ENCODE measurements at regions not wholly inside any gene's neighbourhood (a gene's known extent, or its start where the extent isn't known, plus 50 kb on each side); places are given as distances from the start of the nearest gene placed in this dataset.

- TF ChIP-seq CTCF (IDR thresholded peaks at IDR 0.05; ENCODE audit: unreplicated experiment) = no peak
- Mint-ChIP-seq H3K27ac (ENCODE audit: unreplicated experiment) (peak overlapping the region; percentile 70), H3K4me1 (ENCODE audit: unreplicated experiment) (peaks cover 25% of the 10 kb centered on the region), H3K27me3 (ENCODE audit: unreplicated experiment) (peaks cover 11% of the 10 kb centered on the region), H3K4me3 (ENCODE audit: unreplicated experiment) (no peak overlapping the region), H3K36me3 (ENCODE audit: low read depth, unreplicated experiment) (peaks cover 4% of the 10 kb centered on the region), H3K9me3 (ENCODE audit: unreplicated experiment) (no peaks in the 10 kb centered on the region)
- no peak for DNase-seq (ENCODE audit: low spot score)
Measured at GRCh38 chr16:86990451-86990850, 326.7 kb downstream of the C16orf95 start.

DNA sequence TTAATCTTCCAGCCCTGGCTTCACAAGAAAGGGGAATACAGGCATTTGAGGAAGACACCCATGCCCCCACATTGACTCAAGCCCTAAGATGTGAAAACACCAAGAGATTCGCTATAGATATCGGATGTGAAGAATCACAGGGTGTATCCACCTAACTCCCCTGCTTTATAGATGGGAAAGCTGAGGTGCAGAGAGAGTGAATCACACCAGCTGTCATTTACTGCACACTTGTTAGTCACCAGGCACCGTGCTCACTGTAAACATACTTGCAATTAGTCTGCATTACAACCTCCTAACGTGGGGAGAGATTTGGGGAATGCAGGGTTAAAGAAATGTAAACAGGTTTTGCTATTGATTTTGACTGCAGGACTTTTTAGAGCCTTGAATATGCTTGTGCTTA, 325.5 kb downstream of the C16orf95 start:
- TF ChIP-seq CTCF (IDR thresholded peaks at IDR 0.05; ENCODE audit: unreplicated experiment) = no peak
- H3K36me3 Mint-ChIP-seq (ENCODE audit: low read depth, unreplicated experiment) = peaks cover 4% of the 10 kb centered on the region
- no peak overlapping the region for H3K4me3 Mint-ChIP-seq (ENCODE audit: unreplicated experiment)
- DNase-seq (ENCODE audit: low spot score) = no peak
- no peaks in the 10 kb centered on the region for H3K9me3 Mint-ChIP-seq (ENCODE audit: unreplicated experiment)
- peaks cover 11% of the 10 kb centered on the region for H3K27me3 Mint-ChIP-seq (ENCODE audit: unreplicated experiment)
- peaks cover 25% of the 10 kb centered on the region for H3K4me1 Mint-ChIP-seq (ENCODE audit: unreplicated experiment)
- H3K27ac Mint-ChIP-seq (ENCODE audit: unreplicated experiment) = no peak overlapping the region

DNA sequence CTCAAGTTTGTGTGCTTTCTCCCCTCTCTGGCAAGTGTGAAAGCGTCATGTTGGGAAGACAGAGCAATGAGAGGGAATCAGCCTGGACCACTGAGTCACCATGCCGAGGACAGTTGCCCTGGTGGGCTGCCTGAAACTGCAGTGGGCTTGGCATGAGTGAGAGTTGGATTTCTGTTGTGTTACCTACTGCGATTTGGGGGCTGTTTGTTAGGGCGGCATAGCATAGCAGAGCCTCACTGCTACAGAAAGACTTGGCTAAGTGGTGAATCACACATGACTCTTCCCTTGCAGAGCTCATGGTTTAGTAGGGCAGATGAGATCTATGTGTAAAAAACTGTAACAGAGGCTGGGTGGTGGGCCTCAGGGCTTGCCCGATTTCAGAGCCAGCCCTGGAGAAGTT, 324.6 kb downstream of the C16orf95 start:
- TF ChIP-seq CTCF (IDR thresholded peaks at IDR 0.05; ENCODE audit: unreplicated experiment) = no peak
- peaks cover under 1% of the 10 kb centered on the region for H3K36me3 Mint-ChIP-seq (ENCODE audit: low read depth, unreplicated experiment)
- no peak overlapping the region for H3K27ac Mint-ChIP-seq (ENCODE audit: unreplicated experiment)
- peaks cover 6% of the 10 kb centered on the region for H3K27me3 Mint-ChIP-seq (ENCODE audit: unreplicated experiment)
- DNase-seq (ENCODE audit: low spot score) = no peak
- H3K4me3 Mint-ChIP-seq (ENCODE audit: unreplicated experiment) = no peak overlapping the region
- H3K9me3 Mint-ChIP-seq (ENCODE audit: unreplicated experiment) = no peaks in the 10 kb centered on the region
- peaks cover 23% of the 10 kb centered on the region for H3K4me1 Mint-ChIP-seq (ENCODE audit: unreplicated experiment)

DNA sequence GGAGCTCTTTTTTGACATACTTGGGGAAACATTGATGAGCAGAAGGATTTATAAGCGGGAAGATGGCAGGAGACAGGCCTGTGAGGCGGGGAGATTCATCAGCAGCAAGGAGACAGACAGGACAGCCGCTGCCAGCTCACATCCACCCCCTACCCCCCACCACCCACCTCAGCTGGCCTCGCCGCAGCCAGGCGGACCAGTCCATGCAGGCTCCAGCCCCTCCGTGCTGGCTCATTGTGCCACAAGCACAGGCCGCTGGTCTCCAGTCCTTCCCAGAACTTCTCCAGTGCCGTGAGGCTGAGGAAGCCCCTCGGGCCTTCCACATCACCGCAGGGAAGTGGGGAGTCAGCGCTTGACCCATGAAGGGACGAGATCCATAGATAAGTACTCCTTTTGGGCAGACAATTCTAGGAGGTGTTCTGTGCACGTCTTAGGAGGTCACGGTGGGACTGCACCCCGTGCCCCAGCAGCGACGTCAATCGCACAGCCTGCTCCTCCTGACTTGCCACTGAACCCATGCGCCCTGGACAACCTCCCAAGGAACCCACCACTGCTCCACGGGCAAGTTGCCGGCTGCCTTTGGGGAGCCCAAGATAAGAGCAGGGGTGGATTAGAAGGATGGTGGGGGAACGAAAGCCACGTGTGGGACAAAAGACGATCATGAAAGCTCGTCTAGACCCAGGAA, 323.6 kb downstream of the C16orf95 start:
- Mint-ChIP-seq H3K27ac (ENCODE audit: unreplicated experiment) (no peak overlapping the region), H3K36me3 (ENCODE audit: low read depth, unreplicated experiment) (no peaks in the 10 kb centered on the region), H3K27me3 (ENCODE audit: unreplicated experiment) (peaks cover 4% of the 10 kb centered on the region), H3K9me3 (ENCODE audit: unreplicated experiment) (no peaks in the 10 kb centered on the region), H3K4me3 (ENCODE audit: unreplicated experiment) (no peak overlapping the region), H3K4me1 (ENCODE audit: unreplicated experiment) (peaks cover 23% of the 10 kb centered on the region)
- no peak for TF ChIP-seq CTCF (IDR thresholded peaks at IDR 0.05; ENCODE audit: unreplicated experiment)
- no peak for DNase-seq (ENCODE audit: low spot score)

GRCh38 chr16:86994215-86994614, 323.0 kb downstream of the C16orf95 start:
- Mint-ChIP-seq H3K36me3 (ENCODE audit: low read depth, unreplicated experiment) (no peaks in the 10 kb centered on the region), H3K27me3 (ENCODE audit: unreplicated experiment) (peaks cover 4% of the 10 kb centered on the region), H3K4me3 (ENCODE audit: unreplicated experiment) (no peak overlapping the region), H3K9me3 (ENCODE audit: unreplicated experiment) (no peaks in the 10 kb centered on the region), H3K4me1 (ENCODE audit: unreplicated experiment) (peaks cover 25% of the 10 kb centered on the region), H3K27ac (ENCODE audit: unreplicated experiment) (no peak overlapping the region)
- TF ChIP-seq CTCF (IDR thresholded peaks at IDR 0.05; ENCODE audit: unreplicated experiment) = no peak
- no peak for DNase-seq (ENCODE audit: low spot score)

All from endothelial cell (in vitro differentiated cells).